ENCODE measurements at regions not wholly inside any gene's neighbourhood (a gene's known extent, or its start where the extent isn't known, plus 50 kb on each side); places are given as distances from the start of the nearest gene placed in this dataset.
"Not testable (repeated sequence)": the region's sequence is repeated elsewhere in the genome, so short reads cannot be mapped to it uniquely, and the experiment has no call there.

DNA sequence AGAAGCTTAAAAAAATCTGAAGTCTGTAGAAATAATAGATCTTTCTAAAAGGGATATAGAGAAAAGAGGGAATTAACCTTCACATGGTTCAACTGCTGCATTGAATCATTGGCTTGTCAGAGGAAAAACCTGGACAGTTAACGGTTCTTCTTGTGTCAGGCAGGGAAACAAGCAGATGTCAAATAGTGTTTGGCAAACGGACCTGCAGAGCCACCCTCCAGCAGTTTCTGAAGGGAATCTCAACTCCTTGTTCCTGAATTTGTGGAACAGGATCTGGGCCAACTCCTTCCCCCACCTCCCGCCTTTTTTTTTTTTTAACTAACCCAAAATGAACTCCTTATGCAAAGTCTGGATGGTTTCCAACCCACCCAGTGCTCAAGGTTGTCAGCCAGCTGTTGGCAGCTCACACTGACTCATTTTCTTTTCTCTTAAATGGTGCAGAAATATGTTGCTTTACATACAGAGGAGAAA lies 187.3 kb downstream of the CAND1 start:
- DNase-seq (ENCODE audit: low spot score) = no peak

DNA sequence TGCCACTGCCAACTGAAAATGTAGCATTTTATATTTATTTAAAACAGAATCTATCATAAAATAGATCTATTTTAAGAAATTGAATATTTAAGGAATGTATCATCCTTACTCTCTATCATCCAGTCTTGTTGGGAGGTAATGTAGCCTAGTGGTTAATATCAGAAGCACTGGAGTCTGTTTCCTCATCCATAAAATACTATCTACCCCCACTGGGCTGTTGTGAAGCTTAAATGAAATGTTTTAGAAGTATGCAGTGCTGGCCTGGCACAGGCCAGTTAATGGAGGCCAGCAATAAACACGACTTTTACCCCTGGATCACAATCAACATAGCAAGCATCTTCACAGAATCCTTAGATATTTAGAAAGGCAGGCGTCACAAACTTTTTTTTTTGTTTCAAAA lies 188.0 kb downstream of the CAND1 start:
- no peak for DNase-seq (ENCODE audit: low spot score)

- no peak for DNase-seq (ENCODE audit: low spot score)
Observed at GRCh38 chr12:67457778-67458665, 188.9 kb downstream of the CAND1 start.

DNA sequence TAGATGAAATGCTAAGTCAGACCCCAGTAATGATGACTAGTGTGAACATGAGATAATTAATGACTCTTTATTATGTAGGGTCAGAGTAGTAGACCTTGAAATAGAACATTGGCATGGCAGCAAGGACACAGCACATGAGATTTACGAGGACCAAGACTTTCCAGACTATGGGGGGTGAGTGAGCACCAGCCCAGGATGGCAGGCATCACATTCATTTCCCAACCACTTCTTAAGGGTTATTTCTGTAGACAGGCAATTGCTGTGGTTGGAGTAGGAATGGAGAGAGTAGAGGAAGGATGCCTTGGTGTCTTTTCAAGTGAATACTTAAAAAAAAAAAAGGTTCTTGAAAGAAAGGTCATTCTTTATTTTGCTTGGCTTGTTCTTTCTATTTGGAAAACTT lies 189.4 kb upstream of the DYRK2 start:
- no peak for DNase-seq (ENCODE audit: low spot score)

- no peak for DNase-seq (ENCODE audit: low spot score)
Observed at GRCh38 chr12:67459578-67459977, 189.0 kb upstream of the DYRK2 start.

DNA sequence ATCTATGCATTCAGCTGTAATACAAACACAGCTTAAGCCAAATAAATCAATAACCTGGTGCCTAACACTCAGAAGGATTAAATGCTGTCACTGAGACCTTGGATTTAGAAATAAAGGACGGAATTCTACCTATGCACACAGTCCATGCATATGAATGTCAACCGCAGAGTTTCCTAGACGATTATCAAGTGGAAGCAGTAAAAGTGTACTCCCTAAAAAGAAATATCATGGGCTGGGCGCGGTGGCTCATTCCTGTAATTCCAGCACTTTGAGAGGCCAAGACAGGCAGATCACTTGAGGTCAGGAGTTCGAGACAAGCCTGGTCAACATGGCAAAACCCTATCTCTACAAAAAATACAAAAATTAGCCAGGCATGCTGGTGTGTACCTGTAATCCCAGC lies 188.2 kb upstream of the DYRK2 start:
- no peak for DNase-seq (ENCODE audit: low spot score)

- DNase-seq (ENCODE audit: low spot score) = no peak
Observed at GRCh38 chr12:67468549-67469245, 179.8 kb upstream of the DYRK2 start.

GRCh38 chr12:67469666-67470065 lies 178.9 kb upstream of the DYRK2 start:
- no peak for DNase-seq (ENCODE audit: low spot score)

DNA sequence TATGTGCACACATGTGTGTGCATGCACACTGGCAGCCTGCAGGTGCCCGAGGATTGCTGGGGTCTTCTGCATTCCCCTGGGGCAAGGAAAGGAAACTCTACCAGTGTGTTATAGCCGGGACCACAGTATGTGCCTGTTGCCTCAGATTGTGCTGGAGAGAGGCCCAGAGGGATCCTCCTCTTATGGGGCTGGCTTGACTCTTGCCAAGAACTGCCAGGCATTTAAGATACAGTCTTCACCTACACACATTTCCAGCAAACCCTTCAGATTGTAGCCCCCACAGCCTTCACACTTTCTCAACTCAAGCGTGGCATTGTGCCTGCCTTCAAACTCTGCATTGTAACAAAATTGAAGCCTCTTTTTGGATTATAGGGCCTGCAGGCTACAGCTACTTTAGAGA lies 176.7 kb upstream of the DYRK2 start:
- no peak for DNase-seq (ENCODE audit: low spot score)

DNA sequence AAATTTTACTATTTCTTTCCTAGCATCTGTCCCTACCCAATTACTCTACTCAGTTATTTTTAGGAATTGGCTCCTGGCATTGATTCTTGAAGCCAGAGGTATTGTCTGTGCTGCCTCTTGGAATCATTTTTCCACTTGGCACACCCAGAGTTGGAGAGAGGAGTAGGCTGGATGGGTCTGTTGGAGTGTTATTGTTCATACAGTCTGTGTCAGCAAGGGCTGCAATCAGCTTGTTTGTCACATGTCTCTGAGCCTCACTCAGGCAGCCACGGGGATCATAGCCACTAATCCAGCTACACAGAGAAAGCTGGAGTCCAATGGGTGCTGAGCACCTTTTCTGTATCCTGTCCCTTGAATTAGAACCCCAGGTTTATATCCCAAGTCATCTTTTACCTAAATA lies 176.0 kb upstream of the DYRK2 start:
- no peak for DNase-seq (ENCODE audit: low spot score)

- DNase-seq (ENCODE audit: low spot score) = no peak
Observed at GRCh38 chr12:67474934-67475620, 173.5 kb upstream of the DYRK2 start.

DNA sequence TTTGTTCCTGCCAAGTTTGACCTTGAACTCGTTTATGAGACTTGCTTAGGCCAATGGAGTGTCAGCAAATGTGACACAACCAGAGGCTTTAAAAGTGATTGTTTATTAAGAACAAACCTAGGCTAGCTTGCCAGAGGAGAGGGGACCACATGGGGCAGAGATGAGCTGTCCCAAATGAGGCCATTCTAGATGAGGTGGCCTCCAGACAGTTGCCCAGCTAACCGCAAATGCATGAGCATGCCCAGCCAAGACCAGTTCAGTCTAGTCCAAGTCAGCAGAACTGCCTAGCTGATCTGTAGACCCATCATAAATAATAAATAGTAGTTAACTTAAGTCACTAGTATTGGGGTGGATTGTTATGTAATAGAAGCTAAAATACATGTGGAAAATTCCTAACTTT lies 172.8 kb upstream of the DYRK2 start:
- no peak for DNase-seq (ENCODE audit: low spot score)

DNA sequence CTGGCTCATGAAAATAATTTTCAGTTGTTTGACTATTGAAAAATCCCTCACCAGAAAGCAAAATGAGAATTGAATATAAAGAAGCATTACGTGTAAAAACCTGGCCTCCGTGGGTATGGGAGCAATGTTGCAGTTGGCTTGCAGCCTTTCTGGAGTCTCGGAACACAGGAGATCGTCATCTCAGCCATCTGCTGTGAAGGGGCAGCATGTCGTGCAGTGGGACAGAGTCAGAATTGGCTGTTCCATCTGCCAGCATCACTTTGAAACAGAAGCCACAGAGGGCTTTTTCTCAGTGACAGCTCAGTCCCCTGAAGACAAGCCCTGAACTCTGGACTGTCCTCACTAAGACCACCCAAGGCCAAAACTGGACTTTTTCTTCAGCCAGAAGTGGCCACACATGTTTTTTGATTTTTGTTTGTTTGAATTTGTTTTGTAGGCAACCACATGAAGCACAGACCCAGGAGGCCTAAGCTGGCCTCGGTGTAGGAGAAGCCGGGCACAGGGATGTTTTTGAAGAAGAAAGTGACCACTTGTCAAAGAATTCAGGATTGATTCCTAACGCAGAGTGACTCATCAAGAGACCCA lies 170.8 kb upstream of the DYRK2 start:
- no peak for DNase-seq (ENCODE audit: low spot score)

GRCh38 chr12:67482751-67483661 lies 165.5 kb upstream of the DYRK2 start:
- DNase-seq (ENCODE audit: low spot score) = no peak

GRCh38 chr12:67483871-67484554 lies 164.5 kb upstream of the DYRK2 start:
- DNase-seq (ENCODE audit: low spot score) = no peak

- DNase-seq (ENCODE audit: low spot score) = no peak
Observed at GRCh38 chr12:67484791-67485480, 163.6 kb upstream of the DYRK2 start.

DNA sequence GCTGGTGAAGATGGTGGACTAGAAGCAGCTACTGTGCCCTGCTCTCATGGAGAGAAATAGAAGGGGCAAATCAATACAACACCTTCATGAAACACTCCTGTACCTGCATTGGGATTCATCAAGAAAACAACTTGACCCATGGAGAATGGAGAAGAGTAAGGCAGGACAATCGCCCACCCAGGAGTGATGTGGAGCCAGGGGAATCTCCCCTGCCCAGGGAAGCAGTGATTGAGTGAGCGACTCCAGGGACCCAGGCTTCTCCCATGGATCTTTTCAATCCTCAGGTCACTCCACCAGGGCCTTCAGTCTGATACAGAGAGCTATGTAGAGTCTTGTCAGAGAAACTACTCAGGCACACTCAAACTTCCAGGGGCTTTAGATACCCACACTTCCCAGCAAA lies 161.9 kb upstream of the DYRK2 start:
- DNase-seq (ENCODE audit: low spot score) = no peak

- not testable (repeated sequence) for DNase-seq (ENCODE audit: low spot score)
Observed at GRCh38 chr12:67488349-67488748, 160.2 kb upstream of the DYRK2 start.

DNA sequence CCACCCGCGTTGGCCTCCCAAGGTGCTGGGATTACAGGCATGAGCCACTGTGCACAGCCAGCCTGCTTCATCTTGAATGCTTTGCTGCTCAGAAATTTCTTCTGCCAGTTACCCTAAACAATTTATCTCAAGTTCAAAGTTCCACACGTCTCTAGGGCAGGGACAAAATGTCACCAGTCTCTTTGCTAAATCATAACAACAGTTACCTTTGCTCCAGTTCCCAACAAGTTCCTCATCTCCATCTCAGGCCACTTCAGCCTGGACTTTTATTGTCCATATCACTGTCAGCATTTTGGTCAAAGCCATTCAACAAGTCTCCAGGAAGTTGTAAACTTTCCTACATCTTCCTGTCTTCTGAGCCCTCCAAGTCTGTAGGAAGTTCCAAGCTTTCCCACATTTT lies 159.5 kb upstream of the DYRK2 start:
- no peak for DNase-seq (ENCODE audit: low spot score)

DNA sequence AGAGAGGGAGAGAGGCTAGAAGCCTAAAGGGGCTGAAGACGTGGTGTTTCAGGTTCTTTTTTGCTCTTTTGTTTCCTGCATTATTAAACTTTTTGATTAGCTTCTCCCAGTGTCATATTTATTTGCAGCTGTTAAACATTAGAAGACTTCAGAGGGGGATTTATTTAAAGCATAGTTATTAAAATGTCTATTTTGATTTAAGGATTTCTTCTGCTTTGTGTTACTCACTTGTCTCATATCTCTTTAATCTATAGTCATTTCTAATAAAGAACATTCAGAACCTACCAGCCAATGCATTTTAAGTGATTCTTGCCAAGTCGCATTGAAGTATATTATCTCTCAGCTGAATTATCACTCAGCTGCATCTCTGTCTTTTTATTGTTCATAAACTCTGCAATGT lies 152.0 kb upstream of the DYRK2 start:
- DNase-seq (ENCODE audit: low spot score) = no peak
